Left ventricle myocardium superior (tissue), 1 donor: ENCODE measurements at regions not wholly inside any gene's neighbourhood (a gene's known extent, or its start where the extent isn't known, plus 50 kb on each side); places are given as distances from the start of the nearest gene placed in this dataset.

Experiments
- ATAC-seq: fragments of 200-7000 bp; cut with Tn5 transposase; one replicate; pipeline ENCODE4 v1.9.1; 2020; ENCODE audit warnings: mild to moderate bottlenecking, moderate library complexity
- DNase-seq: peaks from one replicate; pipeline ENCODE4 v3.0.0-alpha.2; 2020
- intact Hi-C: fragments of 100-400 bp; cut with micrococcal nuclease; formaldehyde crosslinking; loops from one replicate; pipeline ENCODE4 v1.11.0; 2022
- donor health status: DM: no; HTN: yes; CAD: no; lungs with severe emphysema.

- intact Hi-C loops, result no loop called here
- DNase-seq, result no peak
- no peak for ATAC-seq
Measured at GRCh38 chr13:107407074-107407473, 808.3 kb downstream of the LIG4 start.

DNA sequence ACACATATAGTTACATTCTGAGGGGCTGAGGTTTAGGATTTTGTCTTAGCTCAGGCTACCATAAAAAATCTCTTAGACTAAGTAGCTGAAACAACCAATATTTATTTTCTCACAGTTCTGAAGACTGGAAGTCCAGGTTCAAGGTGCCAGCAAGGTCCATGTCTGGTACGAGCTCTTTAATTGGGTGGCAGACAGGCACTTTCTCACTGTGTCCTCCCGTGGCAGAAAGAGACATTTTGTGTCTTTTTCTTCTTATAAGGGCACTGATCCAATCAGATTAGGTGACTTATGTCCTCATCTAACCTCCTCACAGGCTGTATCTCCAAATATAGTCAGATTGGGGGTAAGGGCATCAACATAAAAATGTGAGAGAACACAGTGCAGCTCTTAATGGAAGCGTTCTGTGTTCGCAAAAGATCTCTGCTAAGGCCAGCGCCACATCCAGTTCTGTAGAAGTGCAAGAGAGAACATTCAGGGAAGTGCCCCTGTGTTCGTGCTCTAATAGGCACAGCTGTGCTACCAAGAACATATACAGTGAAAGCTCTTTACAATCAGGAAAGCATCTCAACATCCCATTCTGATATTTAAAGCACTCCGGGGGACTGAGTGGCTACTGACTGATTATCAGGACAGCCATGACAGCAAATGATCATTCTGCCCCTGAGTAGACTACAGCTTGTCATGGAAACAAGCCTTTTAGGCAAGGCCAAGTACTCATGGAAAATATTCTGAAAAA is 819.2 kb downstream of the LIG4 start:
- intact Hi-C loops, result no loop called here
- DNase-seq, result no peak
- no peak for ATAC-seq

GRCh38 chr13:107392205-107392604 is 823.1 kb downstream of the LIG4 start:
- DNase-seq (no peak), ATAC-seq (no peak)
- intact Hi-C loops, result no loop called here

DNA sequence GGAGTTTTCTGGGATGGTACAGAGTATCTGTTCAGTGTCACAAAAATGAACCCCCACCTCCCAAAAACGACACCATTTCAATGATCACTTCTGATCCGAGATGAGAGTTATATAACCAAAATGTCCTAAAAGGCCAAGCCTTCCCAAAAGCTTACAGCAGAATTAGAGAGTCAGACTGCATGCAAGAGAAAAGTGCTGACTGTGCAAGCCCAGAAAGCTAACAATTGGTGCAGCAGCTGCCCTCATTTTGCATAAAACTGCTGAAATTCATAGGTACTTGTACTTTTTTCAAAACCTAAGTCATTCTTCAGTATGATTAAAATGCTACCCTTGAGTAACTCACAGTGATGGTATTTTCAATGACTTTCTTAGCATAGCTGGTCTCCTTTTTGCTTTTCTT is 819.6 kb upstream of the ARGLU1 start:
- DNase-seq, result no peak
- ATAC-seq, result no peak
- intact Hi-C loops, result no loop called here

DNA sequence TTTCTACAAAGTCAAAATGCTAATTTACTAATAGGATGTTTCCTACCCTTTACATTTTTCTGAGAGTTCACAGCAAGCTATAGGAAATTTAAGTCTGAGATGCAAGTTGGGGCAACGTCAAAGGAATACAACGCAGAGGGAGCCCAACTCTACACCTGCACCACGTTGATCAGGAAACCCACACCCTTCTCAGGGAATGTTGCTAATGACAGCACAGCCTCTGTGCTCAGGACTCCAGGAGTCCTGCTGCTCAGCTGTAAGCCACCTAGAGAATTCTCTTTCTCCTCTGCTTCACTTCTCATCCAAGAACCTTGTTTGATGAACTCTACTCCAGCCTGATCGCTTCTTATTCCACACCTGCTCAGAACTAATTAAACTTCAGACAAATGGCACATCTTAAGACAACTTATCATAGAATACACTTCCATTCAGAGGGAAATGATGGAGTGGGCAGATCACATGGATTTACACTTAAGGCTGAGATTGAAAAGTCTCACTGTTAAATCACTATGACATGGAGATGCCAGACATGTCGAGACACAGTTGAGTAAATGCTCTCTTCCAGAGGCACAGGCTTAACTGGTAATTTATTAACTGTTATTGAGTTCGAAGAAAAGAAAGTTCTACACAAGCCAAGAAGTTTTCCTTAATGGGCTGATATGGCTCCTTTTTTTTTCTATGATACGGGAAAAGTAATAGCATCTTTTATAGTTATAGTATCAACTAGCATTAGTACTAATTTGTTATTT is 811.6 kb upstream of the ARGLU1 start:
- intact Hi-C loops, result no loop called here
- ATAC-seq, result no peak
- DNase-seq, result no peak

DNA sequence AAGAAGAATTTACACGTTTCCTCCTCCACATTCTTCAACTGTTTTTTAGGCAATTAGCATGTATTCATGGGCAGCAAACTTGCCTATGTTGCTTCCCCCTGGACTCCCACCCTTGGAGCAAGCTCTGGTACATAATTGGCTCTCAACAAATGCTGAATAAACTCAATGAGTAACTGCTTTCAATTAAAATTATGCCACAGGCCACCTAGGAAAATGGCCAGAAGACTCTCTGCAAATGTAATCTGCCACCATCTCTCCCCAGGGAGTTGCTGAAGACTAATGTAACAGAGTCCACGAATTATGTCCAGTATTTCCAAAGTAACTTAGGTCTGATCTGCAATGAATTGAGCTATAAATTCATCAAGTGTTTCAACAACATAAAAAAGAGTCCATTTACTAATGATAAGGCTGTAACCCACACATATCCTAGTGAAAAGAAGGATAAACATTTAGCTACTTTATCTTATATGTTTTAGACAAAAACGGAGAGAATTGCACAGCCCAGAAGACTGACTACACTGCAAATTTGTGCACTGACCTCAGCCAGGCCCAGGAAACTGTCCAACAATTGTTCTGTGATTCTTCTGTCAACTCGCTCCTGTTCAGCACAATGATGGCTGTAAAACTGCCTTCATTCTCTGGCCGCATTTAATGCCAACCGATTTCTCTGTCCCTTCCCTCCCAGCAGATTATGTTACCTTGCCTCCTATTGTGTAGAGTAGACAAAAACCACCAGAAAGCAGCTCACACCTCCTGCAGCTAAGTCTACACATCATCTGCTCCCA is 808.6 kb upstream of the ARGLU1 start:
- DNase-seq, result no peak
- intact Hi-C loops, result no loop called here
- ATAC-seq, result no peak

DNA sequence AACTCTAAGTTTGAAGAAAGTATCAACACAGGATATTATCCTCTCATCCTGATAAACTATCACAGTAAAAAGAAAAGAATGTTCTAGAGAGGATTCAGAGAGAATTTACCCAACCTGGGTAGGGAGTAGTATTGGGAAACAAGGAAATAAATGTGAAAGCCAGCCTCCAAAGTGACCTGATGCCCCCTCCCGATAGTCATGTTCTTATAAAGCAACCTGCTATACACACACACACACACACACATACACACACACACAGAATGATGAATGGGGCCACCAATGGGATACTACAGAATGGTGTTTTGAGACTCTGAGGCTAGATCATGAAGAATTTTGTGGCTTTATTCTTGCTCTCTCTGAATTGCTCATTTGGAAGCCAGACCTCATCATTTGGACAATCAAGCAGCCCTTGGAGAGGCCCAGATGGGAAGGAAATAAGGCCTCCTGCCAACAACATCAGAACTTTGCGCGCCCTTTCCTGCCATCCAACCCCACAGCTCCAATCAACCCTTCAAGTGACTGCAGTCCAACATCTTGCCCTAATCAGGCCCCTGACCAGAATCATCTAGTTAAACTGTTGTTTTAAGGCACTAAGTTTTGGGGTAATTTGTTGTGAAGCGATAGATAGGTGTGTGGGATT is 807.9 kb upstream of the ARGLU1 start:
- DNase-seq, result no peak
- intact Hi-C loops, result no loop called here
- no peak for ATAC-seq

- DNase-seq (no peak), ATAC-seq (no peak)
- intact Hi-C loops, result no loop called here
Measured at GRCh38 chr13:107374038-107374437, 806.1 kb upstream of the ARGLU1 start.

- DNase-seq (no peak), ATAC-seq (no peak)
- intact Hi-C loops, result no loop called here
Measured at GRCh38 chr13:107373551-107373950, 805.6 kb upstream of the ARGLU1 start.

DNA sequence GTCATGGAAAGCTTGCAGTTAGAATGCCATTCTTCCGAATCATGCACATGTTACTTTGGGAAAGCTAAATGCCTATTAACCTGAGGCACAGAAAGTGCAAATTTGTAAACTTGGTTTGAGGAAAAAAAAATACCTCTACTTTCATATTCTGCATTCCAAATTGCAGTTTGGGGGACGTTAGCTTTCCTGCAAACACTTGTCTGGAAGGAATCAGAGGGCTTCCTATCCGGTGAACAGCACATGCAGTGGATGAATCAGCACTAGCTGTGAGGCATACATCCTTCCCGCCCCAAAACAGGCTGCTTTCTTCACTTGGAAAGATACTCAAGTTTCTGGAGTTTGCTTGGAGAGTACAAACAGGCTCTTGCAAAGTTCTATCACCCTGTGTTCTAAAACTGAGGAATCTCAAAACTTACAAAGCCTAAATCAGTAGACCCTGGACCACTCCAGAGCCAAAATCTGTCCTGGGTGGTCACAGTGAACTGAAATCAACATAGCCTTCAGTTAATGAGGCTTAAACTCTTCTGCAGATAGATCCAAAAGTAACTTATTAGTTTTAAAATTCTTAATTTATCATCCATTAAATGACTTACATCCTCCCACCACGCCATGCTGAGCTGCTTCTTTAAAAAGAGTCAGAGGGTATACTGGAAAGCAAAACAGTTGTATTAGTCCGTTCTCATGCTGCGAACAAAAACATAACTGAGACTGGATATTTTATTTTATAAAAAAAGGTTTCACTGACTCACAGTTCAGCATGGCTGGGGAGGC is 802.3 kb upstream of the ARGLU1 start:
- no peak for DNase-seq
- intact Hi-C loops, result no loop called here
- ATAC-seq, result no peak

DNA sequence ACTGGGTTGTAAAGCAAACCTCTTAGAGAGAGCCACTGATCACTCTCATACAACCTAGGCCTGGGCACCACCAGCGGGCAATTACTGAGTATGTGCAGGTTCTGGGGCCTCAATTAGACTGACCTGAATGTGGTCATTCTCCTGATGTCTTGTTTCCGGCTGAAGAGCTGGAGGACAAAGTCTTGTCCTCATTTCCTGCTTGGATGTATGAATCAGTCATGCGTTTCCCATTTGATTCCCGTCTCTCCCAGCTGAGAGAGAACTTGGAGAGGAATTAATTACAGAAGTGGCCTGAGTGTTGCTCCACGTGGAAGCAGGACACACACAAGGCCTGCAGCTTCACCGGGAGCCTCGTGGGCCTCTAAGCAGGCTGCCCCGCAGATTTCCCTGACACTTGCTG is 799.3 kb upstream of the ARGLU1 start:
- intact Hi-C loops, result no loop called here
- ATAC-seq, result no peak
- DNase-seq, result no peak

DNA sequence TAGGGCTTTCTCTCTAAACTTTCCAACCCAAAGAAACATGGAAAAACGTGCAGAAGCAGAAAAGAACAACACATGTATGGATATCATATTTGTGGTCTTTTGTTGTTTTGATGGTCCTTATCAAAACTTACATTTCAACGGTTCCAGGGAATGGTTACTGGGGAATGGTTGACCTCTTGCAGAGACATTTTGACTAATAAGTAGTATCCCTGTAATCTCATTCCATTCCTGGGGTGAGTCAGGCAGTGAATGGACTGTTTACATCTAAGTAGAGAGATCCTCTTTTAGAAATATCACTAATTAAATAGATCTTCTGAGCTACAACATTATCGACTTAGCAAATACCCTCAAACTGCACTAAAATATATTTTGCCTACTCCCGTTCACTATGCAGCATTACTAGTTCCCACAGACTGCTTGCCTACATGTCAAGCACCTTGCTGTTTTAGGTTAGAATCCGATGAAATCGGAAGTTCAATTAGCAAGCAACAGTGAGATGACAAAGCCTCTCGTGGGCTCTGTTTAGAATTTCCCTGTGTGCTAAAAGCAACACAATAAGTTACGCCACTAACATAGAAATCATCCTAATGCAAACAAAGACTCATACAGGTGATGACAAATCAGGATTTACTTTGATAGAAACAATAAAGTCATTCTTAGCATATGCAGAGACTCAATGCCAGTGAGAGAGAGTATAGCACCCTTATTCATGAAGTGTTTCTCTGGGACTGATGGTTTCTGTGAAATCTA is 797.7 kb upstream of the ARGLU1 start:
- DNase-seq (no peak), ATAC-seq (no peak)
- intact Hi-C loops, result no loop called here

DNA sequence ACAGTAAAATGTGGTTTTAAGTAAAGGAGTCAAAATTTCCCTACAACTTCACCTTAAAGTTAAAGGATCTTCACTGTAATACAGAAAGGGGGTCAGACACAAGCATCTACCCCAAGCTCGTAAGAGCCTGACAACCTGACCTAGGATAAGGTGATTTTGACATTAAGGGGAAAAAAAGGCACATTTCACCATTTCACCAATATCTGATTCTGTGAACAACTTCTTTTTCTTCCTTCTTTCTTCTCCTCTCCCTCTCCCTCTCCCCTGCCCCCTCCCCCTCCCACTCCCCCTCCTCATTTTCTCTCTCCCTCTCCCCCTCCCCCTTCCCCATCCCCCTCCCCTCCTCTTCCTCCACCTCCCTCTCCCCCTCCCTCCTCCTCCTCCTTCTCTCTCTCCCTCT is 796.7 kb upstream of the ARGLU1 start:
- intact Hi-C loops, result no loop called here
- DNase-seq, result no peak
- no peak for ATAC-seq

- intact Hi-C loops, result no loop called here
- DNase-seq, result no peak
- ATAC-seq, result no peak
Measured at GRCh38 chr13:107361666-107362065, 793.7 kb upstream of the ARGLU1 start.

DNA sequence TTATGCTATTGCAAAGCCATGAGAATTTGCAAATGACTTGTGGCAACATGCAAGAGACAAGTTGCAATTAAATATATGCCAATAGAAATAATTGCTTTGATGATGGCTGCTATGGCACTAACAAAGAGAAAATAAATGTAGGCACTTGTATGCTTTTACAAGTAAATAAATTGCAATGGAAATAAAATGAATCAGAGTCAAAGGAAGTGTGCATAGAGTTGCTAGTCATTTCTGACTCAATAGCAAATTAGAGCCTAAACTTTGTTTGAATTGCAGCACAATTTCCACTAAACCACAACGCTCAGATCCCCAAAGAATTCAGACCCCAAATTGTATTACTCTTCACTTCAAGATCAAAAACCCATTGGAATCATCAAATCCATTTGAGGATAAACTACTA is 792.1 kb upstream of the ARGLU1 start:
- ATAC-seq, result no peak
- DNase-seq, result no peak
- intact Hi-C loops, result no loop called here

GRCh38 chr13:107358866-107359265 is 790.9 kb upstream of the ARGLU1 start:
- no peak for DNase-seq
- intact Hi-C loops, result no loop called here
- ATAC-seq, result no peak

GRCh38 chr13:107351305-107351704 is 783.4 kb upstream of the ARGLU1 start:
- DNase-seq, result no peak
- ATAC-seq, result no peak

GRCh38 chr13:107348925-107349324 is 781.0 kb upstream of the ARGLU1 start:
- ATAC-seq, result no peak
- DNase-seq, result no peak
- intact Hi-C loops, result no loop called here

More at GRCh38 chr13:107351305-107351704, 783.4 kb upstream of the ARGLU1 start:
- intact Hi-C loops, result no loop called here
